Activated CD8-positive, alpha-beta memory T cell treated with anti-CD3 and anti-CD28 coated beads for 48 hours (primary cell): ENCODE measurements at regions not wholly inside any gene's neighbourhood (a gene's known extent, or its start where the extent isn't known, plus 50 kb on each side); places are given as distances from the start of the nearest gene placed in this dataset.

ENCODE experiments used
- DNase-seq, 3 experiments: peaks; one replicate each; pipeline ENCODE4 v3.0.0-alpha.2; 2020; ENCODE audit warnings: low read depth in 2 of 3, low spot score in 2 of 3

DNA sequence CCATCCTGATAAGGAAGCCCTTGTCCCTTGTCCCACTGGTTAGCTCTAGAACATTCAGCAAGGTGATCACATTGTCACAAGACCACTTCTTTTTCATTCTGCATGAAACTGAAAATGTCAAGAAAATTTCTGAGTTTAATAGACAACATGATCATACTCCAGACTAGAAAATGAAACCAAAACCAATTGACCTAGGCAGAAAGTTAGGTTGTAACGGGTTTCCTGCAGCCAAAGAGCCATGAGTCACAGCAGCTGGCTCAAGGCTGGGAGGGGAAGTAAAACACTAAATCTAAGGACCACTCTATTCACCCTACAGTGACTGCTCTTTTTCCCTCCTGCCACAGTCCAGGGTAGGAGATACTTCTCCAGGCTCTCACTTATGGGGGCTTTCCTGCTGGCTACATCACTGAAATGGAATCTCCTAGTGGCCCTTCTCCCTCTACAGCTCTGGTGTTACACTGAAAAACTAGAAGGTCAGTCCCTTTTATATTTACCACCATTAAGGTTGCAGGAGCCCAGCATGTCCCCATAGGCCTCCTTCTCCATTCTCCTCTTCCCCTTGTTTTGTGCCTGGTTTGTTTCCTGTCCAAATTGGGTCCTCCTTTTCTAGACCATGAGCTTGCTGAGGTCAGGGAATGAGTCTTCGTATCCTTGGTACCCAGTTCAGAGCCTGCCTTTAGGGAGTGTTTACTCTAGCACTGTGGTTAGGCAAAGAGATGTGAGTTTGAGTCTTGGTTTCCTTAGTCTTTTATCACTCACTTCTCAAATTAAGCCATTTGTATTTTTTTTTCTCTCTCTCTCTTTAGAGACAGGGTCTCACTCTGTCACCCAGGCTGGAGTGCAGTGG is 236.5 kb upstream of the JUN start:
- no peak for DNase-seq

DNA sequence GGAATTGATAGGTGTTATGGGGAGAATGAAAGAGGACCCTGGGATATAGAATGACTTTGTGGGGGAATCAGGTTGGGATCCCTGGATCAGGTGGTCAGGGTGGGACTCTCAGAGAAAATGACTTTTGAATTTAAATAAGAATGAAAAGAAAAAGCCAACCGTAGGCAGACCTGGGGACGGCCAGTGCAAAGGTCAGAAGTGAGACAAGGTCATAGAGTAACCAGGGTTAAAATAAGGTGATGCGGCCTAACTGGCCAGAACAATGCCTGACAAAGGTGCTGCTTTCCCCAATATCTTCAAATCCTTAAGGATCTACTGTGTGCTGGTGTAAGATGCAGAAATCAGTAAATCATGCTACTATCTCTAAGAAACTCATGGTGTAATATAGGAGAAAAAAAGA is 238.4 kb upstream of the JUN start:
- no peak for DNase-seq

DNA sequence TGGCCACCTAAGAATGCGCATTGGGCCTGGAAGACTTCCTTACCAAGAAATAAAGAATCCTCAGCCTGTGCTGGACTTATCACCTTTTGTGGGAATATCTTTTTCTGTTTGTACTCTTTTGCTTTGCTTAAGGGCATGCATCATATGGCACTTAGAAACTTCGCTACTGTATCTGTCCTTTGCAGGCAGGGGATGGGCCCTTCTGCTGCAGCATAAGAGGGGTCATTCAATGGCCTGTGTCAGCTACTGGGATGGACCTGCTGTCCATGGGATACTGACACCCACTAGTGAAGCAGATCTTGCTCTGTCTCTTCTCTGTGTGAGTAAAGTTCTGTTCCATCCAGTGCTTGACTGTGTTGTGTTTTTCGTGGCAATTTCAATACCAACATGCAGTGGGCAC is 239.0 kb upstream of the JUN start:
- no peak for DNase-seq

DNA sequence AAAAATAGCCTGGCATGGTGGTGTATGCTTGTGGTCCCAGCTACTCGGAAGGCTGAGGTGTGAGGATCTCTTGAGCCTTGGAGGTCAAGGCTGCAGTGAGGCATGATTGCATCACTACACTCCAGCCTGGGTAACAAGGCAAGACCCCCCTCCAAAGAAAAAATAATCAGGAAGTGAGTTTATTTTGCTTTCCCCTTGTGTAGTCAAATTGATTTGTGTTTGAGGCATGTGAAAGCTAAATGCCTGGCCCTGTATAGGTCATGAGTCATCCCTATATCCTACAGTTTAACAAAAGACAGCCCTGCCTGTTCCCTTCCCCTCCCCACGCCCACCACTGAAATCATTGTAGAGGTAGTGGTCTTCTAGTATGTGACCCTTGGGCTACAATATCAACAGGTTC is 241.4 kb upstream of the JUN start:
- DNase-seq, result no peak

DNA sequence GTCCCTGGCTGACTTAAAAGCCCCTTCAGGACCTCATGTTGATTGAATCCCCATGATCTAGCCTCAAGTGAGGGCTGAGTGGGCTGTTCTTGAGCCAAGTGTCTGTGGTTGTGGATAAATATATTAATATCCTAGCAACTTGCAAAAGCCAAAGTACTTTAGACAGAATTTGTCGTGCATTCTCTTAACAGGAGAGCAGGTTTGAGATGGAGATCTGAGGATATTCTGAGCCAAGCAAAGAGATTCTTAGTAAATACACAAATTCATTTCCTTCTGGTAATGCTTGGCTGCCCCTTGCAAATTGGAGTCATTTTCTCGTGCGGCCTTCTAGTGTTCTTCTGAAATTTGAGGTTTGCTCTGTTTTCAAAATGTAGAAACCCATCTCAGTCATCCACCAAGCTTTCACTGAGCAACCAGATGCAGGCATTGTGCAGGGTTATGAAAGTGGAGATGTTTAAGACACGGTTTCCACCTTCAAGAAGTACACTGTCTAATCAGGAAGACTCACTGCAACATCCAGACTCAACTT is 242.1 kb upstream of the JUN start:
- no peak for DNase-seq

DNA sequence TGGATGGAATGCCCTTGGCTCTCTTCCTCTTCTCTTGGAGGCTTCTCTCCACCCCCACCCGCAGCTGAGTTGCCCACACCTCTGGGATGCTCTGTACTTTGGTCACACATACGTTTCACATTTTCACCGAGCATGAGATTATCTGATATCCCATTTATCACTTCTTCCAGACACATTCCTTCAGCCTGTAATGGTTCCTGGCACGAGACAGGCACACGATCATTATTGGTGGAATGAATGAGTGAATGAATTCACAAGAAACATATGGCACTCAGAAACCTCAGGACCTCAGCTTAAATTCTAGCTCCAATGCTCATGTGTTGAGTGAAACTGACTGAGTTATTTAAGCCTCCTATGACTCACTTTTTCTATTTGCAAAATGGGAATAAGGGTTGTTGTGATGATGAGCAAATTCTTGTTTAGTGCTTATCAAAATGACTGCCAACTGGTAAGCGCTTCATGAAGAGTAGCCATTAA is 242.7 kb upstream of the JUN start:
- no peak for DNase-seq

DNA sequence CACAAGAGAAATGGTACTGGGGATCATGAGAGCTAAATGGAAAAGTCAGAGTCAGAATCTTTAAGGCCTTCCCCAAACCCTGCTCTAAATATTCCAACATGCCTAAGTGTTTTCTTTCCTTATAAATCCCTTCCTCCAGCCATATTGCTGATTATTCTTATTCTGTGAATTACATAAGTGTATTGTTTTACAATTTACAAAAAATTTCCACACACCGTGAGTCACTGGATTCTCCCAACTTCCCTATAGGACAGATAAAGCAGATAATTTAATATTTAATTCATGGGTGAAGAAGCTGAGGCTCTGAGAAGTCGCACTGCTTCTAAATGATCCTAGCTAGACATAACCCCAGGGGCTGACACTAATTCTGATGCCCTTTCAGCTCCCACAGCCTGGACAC is 243.3 kb upstream of the JUN start:
- DNase-seq, result no peak

DNA sequence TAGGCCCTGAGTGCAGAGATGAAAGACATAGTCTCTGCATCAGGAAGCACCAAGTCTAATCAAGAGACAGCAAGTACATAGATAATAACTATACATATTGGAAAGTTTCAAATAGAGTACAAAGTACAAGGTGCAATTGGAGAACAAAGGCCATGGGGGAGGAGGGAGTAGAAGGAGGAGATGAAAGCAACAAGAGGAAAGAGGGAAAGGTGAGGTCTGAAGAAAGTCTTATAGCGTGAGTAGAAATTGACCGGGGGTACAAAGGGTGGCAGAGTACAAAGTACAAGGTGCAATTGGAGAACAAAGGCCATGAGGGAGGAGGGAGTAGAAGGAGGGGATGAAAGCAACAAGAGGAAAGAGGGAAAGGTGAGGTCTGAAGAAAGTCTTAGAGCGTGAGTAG is 244.2 kb upstream of the JUN start:
- no peak for DNase-seq

DNA sequence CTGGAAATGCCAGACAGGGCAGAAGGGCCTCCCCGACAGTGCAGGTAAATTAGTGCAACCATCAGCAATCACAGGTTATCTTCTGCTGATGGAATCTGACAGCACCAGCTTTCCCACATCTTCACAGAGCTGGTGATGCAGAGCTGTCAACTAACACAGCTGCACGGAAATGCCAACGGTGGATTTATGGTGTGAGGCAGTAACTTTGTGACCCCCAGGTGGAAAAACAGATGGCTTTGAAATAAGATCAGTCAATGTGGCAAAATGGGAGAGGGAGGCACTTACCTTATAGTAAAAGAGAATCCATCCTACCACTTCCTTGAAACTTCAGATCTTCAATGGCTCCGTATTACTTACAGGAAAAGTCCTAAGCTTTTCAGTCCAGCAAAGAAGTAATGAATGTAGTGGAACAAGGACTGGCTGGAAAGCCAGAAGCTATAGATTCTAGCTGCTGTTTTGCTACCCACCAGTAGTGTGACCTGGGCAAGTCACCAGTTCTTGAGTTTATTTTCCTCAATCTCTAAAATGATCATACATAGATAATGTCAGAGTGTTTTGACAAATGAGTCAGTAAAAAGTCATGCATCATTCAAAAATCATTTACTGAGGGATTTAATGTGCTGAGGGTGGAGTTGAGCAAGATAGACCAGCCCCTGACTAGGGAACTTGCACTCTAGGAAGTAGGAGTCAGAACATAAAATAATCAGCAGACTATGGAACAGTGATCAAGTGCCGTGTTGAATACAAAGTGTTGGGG is 245.7 kb upstream of the JUN start:
- no peak for DNase-seq

DNA sequence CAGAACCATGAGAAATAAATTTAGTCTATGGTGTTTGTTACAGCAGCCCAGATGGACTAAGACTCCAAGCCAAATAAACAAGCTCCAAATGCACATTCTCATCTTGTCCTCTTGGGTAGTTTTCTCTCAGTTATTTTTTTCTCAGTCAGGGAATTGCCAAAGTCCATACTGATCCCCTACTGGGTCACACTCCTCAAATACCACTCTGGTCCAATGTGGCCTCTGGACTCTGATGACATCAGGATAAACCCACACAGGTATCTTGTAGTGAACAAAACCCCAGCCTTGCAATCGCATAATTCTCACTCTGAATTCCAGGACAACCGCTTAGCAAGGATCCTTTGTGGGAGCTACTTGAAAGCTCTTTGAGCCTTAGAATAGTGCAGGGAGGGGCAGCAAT is 248.4 kb upstream of the JUN start:
- no peak for DNase-seq

DNA sequence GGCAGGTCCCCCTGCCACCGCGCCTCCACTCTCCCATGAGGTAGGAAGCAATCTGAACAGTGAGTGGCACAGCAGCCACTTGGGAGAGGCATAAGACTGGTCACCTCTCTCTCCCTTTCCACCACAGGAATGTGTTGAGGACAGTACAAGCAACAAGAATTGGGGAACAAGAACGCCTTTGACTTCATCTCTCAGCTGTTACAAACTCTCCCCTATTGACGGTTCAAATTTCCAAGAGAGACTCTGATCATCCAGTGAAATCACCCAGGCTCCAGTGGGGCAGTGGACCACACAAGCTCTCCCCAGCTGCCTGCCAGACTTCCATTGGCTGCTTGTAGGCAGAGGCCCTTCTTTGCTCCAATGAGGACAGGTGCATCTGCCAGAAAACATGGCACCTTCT is 249.9 kb upstream of the JUN start:
- DNase-seq, result no peak

DNA sequence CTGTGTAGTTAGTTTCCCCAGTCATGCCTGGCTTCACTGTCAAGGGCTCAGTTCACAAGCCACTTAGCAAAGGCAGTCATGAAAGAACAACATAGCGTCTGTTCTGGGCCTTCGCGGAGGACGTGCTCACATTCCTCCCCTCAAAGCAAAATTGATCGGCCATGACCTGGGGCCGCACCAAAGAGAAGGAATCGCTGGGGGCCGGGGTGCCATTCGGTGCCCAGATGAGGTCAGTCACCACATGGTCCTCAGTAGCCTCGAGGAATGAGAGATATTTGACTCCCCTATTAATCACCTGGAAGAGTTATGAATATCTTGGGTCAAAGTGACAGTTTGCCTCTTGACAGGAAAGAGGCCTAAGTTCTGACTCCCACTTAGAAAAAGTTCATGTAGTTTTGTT is 251.1 kb upstream of the JUN start:
- DNase-seq, result no peak

DNA sequence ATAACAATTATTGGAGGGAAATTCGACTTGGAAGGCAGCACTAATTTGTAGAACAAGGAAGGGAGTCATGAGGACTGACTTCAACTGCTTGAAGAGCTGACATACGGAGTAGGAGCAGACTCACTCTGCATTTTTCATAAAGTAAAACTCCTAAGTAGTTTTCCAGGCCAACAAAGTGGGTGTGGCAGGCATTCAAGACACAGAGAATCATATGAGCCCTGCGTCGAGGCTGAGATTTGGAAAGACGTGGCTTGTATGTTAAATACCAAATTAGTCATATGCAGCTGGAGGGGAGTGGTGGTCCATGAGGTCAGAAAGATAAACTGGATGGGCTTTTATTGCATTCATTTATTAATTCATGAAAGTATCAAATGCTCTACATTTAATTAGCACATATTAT is 255.7 kb upstream of the JUN start:
- DNase-seq, result no peak

DNA sequence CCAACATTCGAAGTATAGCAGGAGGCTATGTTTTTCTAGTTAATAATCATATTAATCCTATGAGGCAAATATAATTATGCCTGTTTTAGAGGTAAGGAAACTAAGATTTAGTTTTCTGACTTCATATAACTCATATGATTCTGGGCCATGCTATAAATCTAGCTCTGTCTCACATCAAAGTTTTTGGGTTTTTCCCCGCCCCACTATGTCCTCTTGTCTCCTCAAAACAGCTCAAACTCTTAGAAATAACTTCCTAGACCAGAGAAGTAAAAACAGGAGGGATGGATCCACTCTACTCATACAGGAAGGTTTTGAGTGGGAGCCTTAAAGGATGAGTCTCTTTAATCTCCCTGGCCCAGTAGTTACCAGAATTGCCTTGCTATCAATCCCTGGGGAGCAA is 256.4 kb upstream of the FGGY start:
- no peak for DNase-seq

DNA sequence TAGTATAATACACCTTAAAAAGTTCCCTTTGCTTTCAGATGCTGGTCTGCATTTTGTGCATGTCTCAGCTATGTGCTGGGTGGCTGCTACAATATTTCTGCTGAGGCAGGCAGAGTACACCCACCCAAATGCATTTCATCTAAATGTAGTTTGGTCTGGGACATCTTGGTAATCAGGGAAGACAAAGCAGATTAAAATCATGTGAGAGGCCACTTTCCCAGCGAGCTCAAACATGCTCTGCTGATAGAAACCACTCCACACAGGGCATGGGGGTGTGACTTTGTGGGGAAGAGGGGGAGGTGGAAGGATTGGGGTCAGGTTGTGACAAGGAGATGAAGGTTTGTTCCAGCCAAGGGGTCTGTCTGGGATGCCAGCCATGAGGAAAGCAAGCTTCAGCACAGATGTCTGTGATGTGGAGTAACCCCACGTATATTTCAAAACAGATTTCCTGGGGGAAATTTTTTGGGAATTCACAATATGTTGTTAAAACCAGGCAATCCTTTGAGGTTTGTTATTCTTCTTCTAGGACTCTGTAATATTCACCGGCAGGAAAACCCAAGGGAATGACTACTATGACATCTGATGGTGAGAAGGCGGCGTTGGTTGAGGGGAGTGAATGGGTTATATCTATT is 255.1 kb upstream of the FGGY start:
- no peak for DNase-seq

DNA sequence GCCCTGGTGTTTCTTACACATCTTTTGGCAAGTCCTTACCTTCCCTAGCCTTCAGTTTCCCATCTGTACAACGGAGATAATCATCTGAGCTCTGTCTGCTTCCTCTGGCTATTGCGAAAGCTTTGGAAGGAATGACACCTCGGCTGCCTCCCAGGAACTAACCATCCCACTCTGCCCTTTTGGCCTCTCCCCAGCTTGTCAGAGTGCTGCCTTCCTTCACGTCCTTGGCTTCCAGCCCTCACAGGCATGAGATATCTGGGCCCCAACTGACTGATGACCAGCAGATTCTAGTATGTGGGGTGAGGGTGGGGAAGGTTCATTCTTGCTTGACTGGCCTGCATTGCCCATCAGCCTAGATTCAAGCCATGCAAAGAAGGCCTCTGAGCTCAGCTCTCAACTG is 253.1 kb upstream of the FGGY start:
- DNase-seq, result no peak

DNA sequence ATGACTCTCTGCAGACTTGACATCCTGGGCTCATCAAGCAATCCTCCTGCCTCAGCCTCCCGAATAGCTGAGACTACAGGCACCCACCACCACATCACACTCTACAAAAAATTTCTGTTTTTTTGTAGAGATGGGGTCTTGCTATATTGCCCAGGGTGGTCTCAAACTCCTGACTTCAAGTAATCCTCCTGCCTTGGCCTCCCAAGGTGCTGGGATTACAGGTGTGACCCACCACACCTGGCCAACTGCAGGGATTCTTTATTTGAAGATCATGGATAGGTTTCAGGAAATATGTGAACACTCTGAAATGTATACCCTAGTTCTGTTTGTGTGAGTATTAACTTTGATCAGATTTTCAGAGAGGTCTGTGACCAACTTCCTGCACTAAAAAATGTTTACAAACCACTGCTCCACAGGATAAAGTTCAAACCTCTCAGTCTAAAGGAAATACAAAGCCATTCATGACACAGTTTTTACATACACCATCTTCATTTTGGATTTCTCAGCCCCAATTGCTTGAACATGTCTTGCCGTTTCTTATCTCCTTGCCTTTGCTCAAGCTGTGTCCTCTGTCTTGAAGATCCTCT is 252.3 kb upstream of the FGGY start:
- no peak for DNase-seq

DNA sequence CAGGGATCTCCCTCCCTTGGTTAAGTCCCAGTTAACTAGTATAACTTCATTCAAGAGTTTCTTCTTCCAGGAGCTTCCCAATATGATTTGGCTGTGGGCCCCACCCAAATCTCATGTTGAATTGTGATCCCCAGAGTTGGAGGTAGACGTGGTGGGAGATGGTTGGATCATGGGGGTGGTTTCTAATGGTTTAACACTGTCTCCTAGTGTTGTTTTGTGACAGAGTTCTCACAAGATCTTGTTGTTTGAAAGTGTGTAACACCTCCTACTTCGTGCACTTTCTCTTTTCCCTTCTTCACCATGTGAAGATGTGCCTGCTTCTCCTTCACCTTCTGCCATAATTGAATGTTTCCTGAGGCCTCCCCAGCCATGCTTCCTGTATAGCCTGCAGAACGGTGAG is 251.8 kb upstream of the FGGY start:
- DNase-seq, result no peak

DNA sequence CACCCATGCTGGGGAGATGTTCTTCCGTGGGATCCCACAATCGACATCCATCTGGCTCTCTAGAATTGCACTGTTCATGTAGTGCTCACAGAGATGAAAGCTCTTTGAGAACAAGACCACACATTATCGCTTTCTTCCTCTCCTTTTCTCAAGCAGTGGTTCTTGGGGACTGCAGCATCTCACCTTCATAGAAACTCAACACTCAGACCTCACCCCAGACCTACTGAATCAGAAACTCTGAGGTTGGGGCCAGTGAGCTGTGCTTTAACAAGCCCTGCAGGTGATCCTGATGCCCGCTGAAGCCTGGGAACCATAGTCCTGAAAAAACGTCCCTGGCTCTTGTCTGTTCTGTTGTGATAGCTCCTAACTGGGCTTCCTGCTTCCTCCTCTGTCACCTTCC is 251.3 kb upstream of the FGGY start:
- DNase-seq, result no peak

DNA sequence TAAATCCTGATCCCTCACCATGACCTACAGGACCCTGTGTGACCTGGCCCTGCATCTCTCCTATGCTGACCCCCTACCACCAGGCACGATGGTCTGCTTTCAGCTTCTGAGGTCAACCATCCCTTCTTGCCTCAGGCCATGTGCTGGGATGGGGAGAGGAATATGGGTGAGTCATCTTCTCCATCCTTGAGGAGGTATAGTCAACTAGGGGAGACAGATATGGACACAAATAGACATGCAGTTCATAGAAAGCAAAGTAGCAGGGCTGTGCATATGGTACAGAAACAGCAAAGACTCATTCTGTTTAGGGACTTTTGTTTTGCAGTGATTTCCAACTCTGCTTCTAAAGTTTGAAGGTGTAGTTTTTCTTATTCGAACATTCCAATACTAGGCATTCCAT is 250.8 kb upstream of the FGGY start:
- DNase-seq, result no peak

DNA sequence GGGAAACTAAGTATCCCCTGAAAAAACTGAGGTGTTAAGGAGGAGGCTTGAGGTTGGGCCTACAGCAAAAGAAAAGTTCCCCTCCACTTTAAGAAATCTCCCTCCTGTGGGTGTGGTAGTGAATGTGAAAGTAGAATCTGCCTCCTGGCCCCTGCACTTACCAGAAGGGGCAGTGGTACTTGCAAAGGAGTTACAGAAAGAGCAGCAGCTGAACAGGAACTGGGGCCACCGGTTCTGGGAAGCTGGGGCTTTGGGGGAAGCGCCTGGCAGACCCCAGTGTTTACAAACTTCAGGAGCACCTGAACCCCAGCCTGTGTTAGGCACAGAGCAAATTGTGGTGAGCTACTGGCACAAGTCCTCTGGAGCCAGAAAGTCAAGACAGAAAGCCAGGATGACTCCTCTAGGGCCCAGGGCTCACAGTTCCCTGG is 250.2 kb upstream of the FGGY start:
- DNase-seq, result peak in 1 of 3 experiments; percentile 22
